Transverse colon (tissue), 3 donors: ENCODE measurements at regions not wholly inside any gene's neighbourhood (a gene's known extent, or its start where the extent isn't known, plus 50 kb on each side); places are given as distances from the start of the nearest gene placed in this dataset.

Source experiments
- CTCF ChIP-seq, 5 experiments: fragments of 200-600 bp in 3 of 5; fragments of 450-650 bp in 2 of 5; sonication (generic) in 3 of 5; IDR thresholded peaks; 1 replicate in 2 of 5; 2 replicates in 3 of 5; pipeline ENCODE4 v1.5.1; 2016 to 2017; ENCODE audit warnings: antibody characterized with exemption in 5 of 5, inconsistent platforms in 3 of 5, mild to moderate bottlenecking in 2 of 5, moderate library complexity in 1 of 5
- EP300 ChIP-seq: sonication (generic); formaldehyde crosslinking; IDR thresholded peaks from one replicate; pipeline ENCODE4 v1.6.1; 2017; ENCODE audit warnings: antibody characterized with exemption, low read depth
- POLR2A ChIP-seq: fragments of 450-650 bp; IDR thresholded peaks from one replicate; pipeline ENCODE4 v1.6.1; 2016; ENCODE audit warnings: antibody characterized with exemption, mild to moderate bottlenecking, moderate library complexity

- no peak for TF ChIP-seq EP300
- no peak for TF ChIP-seq CTCF (IDR thresholded peaks at IDR 0.05)
- TF ChIP-seq POLR2A, result no peak
Observed at GRCh38 chr5:158061451-158061850, 202.5 kb upstream of the CLINT1 start.
